H1 (cell line): ENCODE measurements at regions not wholly inside any gene's neighbourhood (a gene's known extent, or its start where the extent isn't known, plus 50 kb on each side); places are given as distances from the start of the nearest gene placed in this dataset.

Source experiments
- EZH2 ChIP-seq: fragments of 200-600 bp; sonication (generic); IDR thresholded peaks from 2 replicates; pipeline ENCODE4 v1.7.1; 2012; ENCODE audit warnings: low read depth, mild to moderate bottlenecking, moderate library complexity, low read length, inconsistent platforms; ENCODE audit not compliant: severe bottlenecking
- SAP30 ChIP-seq: fragments of 300-600 bp; sonication (generic); IDR thresholded peaks from 2 replicates; pipeline ENCODE4 v1.7.1; 2012; ENCODE audit warnings: low read length, moderate library complexity, mild to moderate bottlenecking, inconsistent platforms; ENCODE audit not compliant: insufficient read depth, insufficient replicate concordance
- TF ChIP-seq, protein P1 (sequence below), 3 experiments: IDR thresholded peaks; 1 replicate in 2 of 3; 2 replicates in 1 of 3; pipeline versions ENCODE4 v1.5.1 to v1.6.1; 2011; ENCODE audit warnings: low read length in 3 of 3, mild to moderate bottlenecking in 3 of 3, inconsistent platforms in 2 of 3, low read depth in 1 of 3, moderate library complexity in 1 of 3; ENCODE audit not compliant: insufficient read depth in 1 of 3; ENCODE audit errors: control extremely low read depth in 1 of 3

DNA sequence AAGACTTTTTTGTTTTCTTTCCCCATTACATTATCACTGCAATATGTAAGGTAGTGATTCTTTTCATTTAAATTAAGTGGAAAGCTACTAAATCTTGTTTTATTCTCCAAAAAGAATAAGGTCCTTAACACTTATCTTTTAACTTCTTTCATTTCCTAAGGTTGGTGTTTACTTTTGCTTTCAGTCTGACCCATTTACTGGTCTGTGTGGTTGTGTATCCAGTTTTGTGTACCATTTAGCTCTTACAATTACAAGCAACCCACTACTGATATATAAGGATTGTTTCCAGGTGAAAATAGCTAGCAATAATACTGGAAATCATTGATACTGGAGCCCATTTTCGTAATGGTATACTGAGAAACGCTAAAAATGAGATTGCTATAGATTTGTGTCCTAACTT lies 123.1 kb upstream of the CXorf66 start (continued):
- TF ChIP-seq, protein P1, sequence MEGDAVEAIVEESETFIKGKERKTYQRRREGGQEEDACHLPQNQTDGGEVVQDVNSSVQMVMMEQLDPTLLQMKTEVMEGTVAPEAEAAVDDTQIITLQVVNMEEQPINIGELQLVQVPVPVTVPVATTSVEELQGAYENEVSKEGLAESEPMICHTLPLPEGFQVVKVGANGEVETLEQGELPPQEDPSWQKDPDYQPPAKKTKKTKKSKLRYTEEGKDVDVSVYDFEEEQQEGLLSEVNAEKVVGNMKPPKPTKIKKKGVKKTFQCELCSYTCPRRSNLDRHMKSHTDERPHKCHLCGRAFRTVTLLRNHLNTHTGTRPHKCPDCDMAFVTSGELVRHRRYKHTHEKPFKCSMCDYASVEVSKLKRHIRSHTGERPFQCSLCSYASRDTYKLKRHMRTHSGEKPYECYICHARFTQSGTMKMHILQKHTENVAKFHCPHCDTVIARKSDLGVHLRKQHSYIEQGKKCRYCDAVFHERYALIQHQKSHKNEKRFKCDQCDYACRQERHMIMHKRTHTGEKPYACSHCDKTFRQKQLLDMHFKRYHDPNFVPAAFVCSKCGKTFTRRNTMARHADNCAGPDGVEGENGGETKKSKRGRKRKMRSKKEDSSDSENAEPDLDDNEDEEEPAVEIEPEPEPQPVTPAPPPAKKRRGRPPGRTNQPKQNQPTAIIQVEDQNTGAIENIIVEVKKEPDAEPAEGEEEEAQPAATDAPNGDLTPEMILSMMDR (IDR thresholded peaks at IDR 0.05; ENCODE audit: control extremely low read depth in 1 of 3, insufficient read depth in 1 of 3, low read depth in 1 of 3, low read length in 3 of 3) = no peak
- TF ChIP-seq SAP30 (no peak), EZH2 (no peak)
- TF ChIP-seq, all 59 proteins: peak for 0
